Stimulated activated CD8-positive, alpha-beta memory T cell treated with anti-CD3 and anti-CD28 coated beads, Interleukin-4, amount 100 ng/mL, for 24 hours (primary cell): ENCODE measurements at regions not wholly inside any gene's neighbourhood (a gene's known extent, or its start where the extent isn't known, plus 50 kb on each side); places are given as distances from the start of the nearest gene placed in this dataset.
"Not testable (repeated sequence)": the region's sequence is repeated elsewhere in the genome, so short reads cannot be mapped to it uniquely, and the experiment has no call there.

Source experiments
- DNase-seq: peaks from one replicate; pipeline ENCODE4 v3.0.0-alpha.2; 2020; ENCODE audit warnings: low read depth

GRCh38 chr14:71432334-71433110 lies 499.7 kb upstream of the RGS6 start:
- DNase-seq: no peak

- no peak for DNase-seq
These were observed 498.9 kb upstream of the RGS6 start for GRCh38 chr14:71433303-71433702.

GRCh38 chr14:71435641-71436040 lies 496.6 kb upstream of the RGS6 start:
- not testable (repeated sequence) for DNase-seq

DNA sequence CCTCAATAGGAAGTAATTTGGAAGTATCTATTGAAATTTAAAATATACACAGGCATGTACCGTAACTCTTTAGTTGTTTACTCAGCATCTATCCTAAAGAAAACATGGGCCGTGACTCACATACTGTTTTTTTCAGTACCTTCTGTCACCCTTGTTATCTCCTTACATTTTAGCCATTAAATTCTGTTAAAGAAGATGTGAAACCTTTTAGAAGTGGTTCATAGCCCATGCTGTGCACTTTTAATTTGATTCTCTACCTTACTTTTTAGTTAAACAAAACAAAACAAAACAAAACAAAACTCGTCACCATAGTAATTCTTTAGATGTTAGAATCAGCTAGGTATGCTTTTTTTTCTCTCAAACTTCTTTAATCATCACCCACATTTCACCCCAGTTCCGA lies 494.4 kb upstream of the RGS6 start:
- DNase-seq: no peak

DNA sequence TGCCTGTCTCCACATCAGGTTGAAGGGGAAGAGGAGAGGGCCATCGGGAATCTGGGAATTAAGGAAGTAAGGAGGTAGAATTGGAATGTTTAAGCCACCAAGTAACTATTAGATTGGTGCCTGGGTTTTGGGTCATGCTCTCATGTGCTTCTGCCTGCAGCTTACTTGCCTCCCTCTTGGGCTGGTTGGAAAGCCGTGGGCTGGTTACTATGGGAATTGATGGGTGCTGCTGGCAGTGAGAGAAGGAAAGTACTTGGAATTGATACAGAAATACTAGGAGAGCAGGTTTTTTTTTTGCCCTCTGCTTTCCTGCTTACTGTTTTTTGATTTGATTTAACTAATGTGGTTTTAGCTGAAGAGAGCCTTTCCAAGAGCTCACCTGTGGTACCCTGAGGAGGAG lies 493.5 kb upstream of the RGS6 start:
- no peak for DNase-seq

- no peak for DNase-seq
These were observed 491.1 kb upstream of the RGS6 start for GRCh38 chr14:71441126-71441525.

GRCh38 chr14:71444030-71444822 lies 488.0 kb upstream of the RGS6 start:
- no peak for DNase-seq

- no peak for DNase-seq
These were observed 483.6 kb upstream of the RGS6 start for GRCh38 chr14:71448431-71449315.

DNA sequence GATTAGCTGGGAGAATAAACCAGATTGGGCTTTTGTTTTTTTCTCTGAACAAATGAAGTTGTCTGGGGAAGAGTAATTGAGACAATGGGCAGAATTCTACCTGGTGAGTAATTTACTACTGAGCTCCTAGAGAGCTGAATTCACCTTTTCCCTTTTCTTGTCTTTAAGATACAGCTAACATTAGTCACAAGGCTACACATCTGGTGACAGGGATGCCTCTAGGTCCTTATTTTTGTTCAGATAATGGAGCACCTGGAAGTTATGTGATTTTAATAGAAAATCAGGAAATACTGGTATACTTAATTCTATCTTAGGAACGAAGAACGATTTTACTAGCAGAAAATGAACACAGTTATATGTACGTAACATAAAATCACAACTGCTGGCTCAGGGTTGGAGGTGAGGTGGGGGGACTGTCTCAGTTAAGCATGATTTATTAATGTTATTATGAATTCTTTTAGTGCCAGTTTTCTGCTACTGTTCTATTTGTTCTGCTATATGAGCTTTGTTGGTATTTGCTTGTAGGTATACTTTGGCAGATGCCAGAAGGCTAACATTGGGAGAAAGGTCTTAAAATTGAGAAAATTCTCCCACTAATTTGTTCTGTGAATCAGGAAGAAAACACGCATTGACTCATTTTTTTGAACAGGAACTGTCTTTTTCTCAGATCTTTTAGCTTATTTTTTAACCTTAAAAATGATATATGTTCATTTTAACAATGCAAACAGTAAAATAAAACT lies 482.7 kb upstream of the RGS6 start:
- no peak for DNase-seq

DNA sequence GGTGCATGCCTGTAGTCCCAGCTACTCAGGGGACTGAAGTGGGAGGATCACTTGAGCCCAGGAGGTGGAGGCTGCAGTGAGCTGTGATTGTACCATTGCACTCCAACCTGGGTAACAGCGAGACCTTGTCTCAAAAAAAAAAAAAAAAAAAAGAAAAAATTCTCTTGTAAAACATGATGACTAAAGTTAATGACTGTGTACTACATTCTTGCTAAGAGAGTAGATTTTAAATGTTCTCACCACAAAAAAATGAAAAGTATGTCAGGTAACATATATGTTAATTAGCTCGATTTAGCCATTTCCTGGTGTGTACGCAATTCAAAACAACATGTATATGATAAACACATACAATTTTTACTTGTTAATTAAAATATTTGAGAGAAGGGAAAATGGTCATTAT lies 480.7 kb upstream of the RGS6 start:
- no peak for DNase-seq

DNA sequence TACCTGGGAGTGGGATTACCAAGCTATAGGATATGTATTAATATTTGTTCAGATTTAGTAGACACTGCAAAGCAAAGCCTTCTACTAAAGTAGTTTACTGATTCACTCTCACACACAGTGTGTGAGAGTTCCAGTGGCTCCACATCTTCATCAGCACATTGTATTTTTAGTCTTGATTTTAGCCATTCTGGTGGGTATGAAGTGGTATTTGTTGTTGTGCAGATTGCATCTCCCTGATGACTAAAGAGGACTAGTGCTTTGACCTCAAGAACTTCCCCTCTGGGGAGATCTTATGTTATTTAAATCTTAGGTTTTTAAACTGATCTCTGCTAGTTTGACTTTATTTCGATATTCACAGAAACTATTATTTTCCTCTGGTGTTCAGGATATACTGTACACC lies 479.7 kb upstream of the RGS6 start:
- DNase-seq: no peak

DNA sequence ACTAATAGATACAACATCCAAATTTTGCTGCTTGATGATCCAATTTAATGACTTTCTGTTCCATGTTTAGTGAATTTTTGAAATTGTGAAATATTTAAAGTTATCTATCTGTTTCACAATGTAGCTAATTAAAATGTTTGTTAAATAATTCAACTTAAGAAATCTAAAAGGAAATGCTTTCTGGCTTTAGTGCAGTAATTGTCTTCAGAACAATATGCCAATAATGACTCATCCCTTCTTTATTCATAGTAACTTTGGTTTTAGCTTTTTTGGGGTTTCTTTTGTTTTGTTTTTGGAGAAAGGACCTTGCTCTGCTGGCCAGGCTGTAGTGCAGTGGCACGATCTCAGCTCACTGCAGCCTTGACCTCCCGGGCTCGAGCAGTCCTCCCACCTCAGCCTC lies 479.2 kb upstream of the RGS6 start:
- no peak for DNase-seq

GRCh38 chr14:71454010-71454409 lies 478.2 kb upstream of the RGS6 start:
- no peak for DNase-seq

DNA sequence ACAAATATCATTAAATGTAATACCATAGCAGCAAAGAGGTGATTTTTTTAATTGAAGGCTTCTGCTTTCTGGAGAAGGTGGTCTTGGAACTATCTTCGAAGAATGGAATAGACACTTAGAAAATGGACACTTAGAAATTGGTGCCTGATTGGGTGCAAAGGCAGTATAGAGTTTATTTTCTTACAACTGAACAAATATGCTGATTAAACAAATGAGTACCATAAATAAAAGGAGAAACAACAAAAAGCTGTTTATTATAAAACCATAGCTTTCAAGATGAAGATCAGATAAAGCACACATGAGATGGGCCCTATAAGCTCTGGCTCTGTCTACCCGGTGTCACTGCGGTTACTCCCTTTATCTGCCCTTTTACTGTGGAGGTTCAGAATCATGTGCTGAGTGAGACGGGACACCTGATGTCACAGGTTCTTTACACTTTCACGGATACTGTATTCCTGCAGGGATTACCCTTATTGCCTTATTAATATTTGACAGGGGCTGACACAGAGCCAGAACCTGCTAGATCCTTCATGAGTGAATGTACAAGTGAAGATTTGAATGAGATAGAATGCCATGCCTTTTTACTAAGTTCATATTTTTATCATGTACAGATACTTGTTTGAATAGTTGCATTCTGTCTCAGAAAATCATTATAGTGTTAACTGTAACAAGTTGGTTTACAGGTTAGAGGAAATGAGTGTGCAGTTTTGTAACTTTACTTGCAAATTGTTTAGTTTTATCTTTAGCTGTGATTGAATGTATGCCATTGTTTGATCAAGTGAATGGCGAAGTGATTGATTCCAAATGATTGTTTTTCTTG lies 477.5 kb upstream of the RGS6 start:
- no peak for DNase-seq

- DNase-seq: no peak
These were observed 472.1 kb upstream of the RGS6 start for GRCh38 chr14:71460091-71460490.

DNA sequence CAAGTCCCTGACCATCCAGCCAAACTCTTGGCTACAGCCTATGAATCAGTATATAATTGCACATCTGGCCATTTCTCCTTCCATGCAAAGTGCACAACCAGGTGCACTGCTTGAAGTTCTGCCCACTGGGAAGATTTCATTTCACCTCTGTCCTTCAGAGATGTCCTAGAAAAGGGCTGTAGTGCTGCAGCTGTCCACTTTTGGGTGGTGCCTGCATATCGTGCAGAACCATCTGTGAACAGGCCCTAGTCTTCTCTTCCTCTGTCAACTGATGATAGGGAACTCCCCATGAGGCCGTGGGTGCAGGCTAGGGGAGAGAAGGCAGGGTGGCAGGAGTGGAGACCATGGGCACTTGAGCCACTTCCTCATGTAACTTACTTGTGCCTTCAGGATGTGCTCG lies 470.6 kb upstream of the RGS6 start:
- not testable (repeated sequence) for DNase-seq

- DNase-seq: no peak
These were observed 468.4 kb upstream of the RGS6 start for GRCh38 chr14:71463807-71464206.

DNA sequence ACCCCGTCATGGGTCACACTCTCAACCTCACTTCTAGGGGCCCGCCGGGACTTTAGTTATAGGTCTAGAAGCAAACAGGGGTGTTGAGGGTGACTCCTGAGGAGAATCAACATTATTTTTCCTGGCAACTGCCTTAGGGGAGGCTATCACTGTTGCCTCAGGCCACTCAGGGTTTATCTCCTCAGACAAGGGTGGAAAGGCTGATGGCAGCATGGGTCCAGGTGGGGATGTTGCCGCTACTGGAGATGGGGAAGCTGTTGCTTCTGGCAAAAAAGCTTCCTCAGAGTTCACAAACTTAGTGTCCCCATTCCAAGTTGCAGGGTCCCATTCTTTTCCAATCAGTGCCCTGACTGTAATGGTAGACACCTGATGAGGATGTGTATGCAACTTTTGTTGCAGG lies 467.4 kb upstream of the RGS6 start:
- DNase-seq: no peak

GRCh38 chr14:71465316-71465715 lies 466.9 kb upstream of the RGS6 start:
- no peak for DNase-seq

DNA sequence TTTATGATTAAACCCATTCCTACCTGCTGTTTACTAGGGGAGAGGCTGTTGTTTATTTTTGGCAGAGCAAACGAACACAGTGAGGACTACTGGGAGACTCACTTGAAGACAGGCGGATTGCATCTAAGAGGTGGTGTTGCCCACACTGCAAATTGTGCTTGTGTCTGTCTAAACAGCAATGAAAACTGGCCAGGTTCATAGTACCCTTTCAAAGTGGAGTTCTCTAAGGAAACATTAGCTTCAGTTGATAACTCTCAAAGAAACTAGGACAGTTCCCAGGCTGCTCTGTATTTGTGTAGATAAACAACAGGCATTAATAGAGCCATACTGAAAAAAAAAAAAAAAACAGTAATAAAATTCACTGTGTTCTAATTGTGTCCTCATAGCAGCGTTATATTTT lies 466.0 kb upstream of the RGS6 start:
- no peak for DNase-seq

GRCh38 chr14:71466946-71467345 lies 465.3 kb upstream of the RGS6 start:
- no peak for DNase-seq
